ENCODE measurements at regions not wholly inside any gene's neighbourhood (a gene's known extent, or its start where the extent isn't known, plus 50 kb on each side); places are given as distances from the start of the nearest gene placed in this dataset.

DNA sequence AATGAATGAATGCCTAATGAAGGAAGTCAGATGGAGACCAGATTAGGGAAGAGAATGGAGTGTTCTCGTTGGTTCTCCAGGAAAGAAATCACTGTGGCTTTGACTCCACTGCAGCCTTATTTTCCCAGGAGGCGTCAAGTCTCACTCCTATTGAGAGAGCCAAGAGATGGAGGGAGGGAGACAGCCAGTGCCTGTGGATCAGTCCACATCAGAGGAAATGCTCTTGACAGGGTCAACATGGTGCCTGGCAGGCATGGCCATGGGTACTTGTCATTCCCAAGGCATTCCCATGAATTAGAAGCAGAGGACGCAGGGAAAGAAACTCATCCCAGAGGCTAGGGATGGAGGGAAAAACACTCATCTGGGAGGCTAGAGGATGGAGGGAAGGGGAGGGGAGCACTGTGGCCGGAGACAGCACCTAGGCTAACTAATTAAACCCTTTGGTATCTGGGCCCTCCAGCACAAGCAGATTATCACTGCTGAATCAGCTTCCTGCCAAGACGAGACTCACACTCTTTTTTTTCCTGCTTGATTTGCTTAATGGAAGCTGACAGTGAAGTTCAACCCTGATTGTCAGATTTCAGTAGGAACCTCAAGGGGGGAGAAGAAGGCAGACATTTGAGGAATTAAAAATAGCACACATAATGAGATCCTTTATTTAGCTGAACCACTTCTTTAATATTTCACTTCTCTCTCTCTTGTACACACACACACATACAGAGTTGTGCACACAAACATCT is 1233.2 kb upstream of the AUTS2 start:
- no peak for TF ChIP-seq SIN3A (IDR thresholded peaks at IDR 0.05; ENCODE audit: borderline replicate concordance, insufficient read depth, low read length)

DNA sequence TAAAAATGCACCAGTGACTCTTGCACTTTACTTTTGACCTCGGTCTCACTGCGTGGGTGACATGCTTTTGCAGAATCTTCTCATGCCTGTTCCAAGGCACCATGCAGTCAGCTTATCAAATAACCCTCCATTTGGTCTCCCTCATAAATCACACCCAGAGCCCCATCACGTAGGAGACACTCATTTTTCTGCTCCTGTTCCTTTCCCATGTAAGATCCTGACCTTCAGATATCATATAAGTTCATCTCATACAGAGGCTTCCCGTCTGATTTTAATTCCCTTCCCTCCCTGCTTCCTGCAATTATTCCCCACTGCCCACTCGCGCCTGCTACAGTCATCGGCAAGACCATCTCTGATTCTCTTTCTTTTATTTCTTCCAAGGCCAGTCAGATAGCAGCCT is 1226.3 kb upstream of the AUTS2 start:
- TF ChIP-seq FOXP2 (optimal IDR thresholded peaks at IDR 0.05; ENCODE audit: borderline replicate concordance, extremely low read depth, extremely low read length, insufficient read depth): no peak
- no peak for TF ChIP-seq SIN3A (IDR thresholded peaks at IDR 0.05; ENCODE audit: borderline replicate concordance, insufficient read depth, low read length)
- no peak for TF ChIP-seq TAF1 (IDR thresholded peaks at IDR 0.05; ENCODE audit: borderline replicate concordance, insufficient read depth, low read length)
- TF ChIP-seq POLR2AphosphoS5 (IDR thresholded peaks at IDR 0.05; ENCODE audit: low read depth, low read length): no peak
- TF ChIP-seq, protein P1, sequence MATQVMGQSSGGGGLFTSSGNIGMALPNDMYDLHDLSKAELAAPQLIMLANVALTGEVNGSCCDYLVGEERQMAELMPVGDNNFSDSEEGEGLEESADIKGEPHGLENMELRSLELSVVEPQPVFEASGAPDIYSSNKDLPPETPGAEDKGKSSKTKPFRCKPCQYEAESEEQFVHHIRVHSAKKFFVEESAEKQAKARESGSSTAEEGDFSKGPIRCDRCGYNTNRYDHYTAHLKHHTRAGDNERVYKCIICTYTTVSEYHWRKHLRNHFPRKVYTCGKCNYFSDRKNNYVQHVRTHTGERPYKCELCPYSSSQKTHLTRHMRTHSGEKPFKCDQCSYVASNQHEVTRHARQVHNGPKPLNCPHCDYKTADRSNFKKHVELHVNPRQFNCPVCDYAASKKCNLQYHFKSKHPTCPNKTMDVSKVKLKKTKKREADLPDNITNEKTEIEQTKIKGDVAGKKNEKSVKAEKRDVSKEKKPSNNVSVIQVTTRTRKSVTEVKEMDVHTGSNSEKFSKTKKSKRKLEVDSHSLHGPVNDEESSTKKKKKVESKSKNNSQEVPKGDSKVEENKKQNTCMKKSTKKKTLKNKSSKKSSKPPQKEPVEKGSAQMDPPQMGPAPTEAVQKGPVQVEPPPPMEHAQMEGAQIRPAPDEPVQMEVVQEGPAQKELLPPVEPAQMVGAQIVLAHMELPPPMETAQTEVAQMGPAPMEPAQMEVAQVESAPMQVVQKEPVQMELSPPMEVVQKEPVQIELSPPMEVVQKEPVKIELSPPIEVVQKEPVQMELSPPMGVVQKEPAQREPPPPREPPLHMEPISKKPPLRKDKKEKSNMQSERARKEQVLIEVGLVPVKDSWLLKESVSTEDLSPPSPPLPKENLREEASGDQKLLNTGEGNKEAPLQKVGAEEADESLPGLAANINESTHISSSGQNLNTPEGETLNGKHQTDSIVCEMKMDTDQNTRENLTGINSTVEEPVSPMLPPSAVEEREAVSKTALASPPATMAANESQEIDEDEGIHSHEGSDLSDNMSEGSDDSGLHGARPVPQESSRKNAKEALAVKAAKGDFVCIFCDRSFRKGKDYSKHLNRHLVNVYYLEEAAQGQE (IDR thresholded peaks at IDR 0.05; ENCODE audit: insufficient read depth in 1 of 2, low read depth in 2 of 2, low read length in 2 of 2): no peak

DNA sequence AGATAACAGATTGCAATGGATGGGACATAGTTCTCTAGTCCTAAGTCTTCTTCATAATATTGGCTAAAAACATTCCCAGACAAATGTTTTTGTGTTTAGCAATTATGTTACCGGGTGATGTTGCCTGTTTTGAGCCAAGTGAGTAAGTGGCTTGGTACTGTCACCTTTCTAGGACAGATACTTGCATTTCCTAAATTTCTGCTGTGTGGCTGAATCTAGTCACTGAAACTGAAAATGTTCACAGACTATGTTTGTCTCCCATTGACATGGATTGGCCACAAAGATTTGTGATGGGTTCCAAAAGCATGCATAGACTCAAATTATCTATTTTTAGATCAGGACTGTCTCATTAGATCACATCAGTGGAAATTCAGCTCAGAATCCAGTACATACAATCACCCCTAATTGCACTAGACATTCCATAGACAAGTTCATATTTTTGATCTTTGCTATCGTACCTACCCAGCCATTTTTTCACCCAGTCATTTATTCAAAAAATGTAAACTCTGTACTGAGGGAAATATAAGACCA is 1222.1 kb upstream of the AUTS2 start:
- TF ChIP-seq POLR2AphosphoS5 (IDR thresholded peaks at IDR 0.05; ENCODE audit: low read depth, low read length) (no peak), TAF1 (IDR thresholded peaks at IDR 0.05; ENCODE audit: borderline replicate concordance, insufficient read depth, low read length) (no peak), FOXP2 (optimal IDR thresholded peaks at IDR 0.05; ENCODE audit: borderline replicate concordance, extremely low read depth, extremely low read length, insufficient read depth) (no peak), SIN3A (IDR thresholded peaks at IDR 0.05; ENCODE audit: borderline replicate concordance, insufficient read depth, low read length) (no peak)
- TF ChIP-seq, protein P1 (IDR thresholded peaks at IDR 0.05; ENCODE audit: insufficient read depth in 1 of 2, low read depth in 2 of 2, low read length in 2 of 2): no peak

DNA sequence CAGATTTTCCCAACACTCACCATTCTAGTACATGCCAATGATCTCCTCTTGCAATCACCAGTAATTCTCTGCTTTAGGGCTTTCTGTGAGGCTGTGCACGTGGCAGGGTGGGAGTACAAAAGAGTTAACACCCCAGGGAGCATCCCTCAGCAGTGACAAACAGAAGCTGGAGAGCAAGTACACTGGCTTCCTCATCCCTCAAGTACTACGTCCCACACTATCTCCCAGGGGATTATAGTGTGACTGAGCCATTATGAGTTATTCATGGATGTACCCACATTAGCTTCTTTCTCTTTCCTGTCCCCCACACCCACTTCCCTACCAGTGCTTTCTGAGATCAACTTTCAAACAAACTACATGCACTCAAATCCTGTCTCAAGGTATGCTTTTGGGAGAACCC is 1216.5 kb upstream of the AUTS2 start:
- TF ChIP-seq TAF1 (IDR thresholded peaks at IDR 0.05; ENCODE audit: borderline replicate concordance, insufficient read depth, low read length): no peak
- TF ChIP-seq, protein P1 (IDR thresholded peaks at IDR 0.05; ENCODE audit: insufficient read depth in 1 of 2, low read depth in 2 of 2, low read length in 2 of 2): no peak
- no peak for TF ChIP-seq FOXP2 (optimal IDR thresholded peaks at IDR 0.05; ENCODE audit: borderline replicate concordance, extremely low read depth, extremely low read length, insufficient read depth)
- no peak for TF ChIP-seq SIN3A (IDR thresholded peaks at IDR 0.05; ENCODE audit: borderline replicate concordance, insufficient read depth, low read length)

DNA sequence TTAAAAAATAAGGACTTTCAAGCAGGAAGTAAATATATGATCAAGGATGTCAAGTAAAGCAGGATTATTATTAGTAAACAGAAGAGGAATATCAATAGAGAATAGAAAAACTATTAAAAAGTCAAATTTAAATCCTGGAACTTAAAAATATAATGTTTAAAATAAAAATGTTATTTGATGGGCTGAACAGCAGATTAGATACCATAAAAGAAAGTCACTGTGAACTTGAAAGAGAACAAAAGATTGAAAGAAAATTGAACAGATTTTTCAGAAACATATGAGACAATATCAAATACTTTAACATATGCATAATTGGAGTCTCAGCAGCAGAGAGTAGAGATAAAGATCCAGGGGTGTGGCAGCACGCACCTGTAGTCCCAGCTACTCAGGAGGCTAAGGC is 1213.7 kb upstream of the AUTS2 start:
- TF ChIP-seq TAF1 (IDR thresholded peaks at IDR 0.05; ENCODE audit: borderline replicate concordance, insufficient read depth, low read length) (no peak), FOXP2 (optimal IDR thresholded peaks at IDR 0.05; ENCODE audit: borderline replicate concordance, extremely low read depth, extremely low read length, insufficient read depth) (no peak), SIN3A (IDR thresholded peaks at IDR 0.05; ENCODE audit: borderline replicate concordance, insufficient read depth, low read length) (no peak), POLR2AphosphoS5 (IDR thresholded peaks at IDR 0.05; ENCODE audit: low read depth, low read length) (no peak)
- TF ChIP-seq, protein P1 (IDR thresholded peaks at IDR 0.05; ENCODE audit: insufficient read depth in 1 of 2, low read depth in 2 of 2, low read length in 2 of 2): no peak

All from PFSK-1 (cell line).